IPS-18c (cell line): ENCODE measurements at regions not wholly inside any gene's neighbourhood (a gene's known extent, or its start where the extent isn't known, plus 50 kb on each side); places are given as distances from the start of the nearest gene placed in this dataset.
"Not testable (repeated sequence)": the region's sequence is repeated elsewhere in the genome, so short reads cannot be mapped to it uniquely, and the experiment has no call there.

Experiments
- H3K4me3 ChIP-seq: 2 replicates; pipeline ENCODE4 v1.7.0; 2013; ENCODE audit warnings: low read depth, mild to moderate bottlenecking, low read length, moderate library complexity; ENCODE audit not compliant: insufficient read depth
- H3K9me3 ChIP-seq: one replicate; pipeline ENCODE4 v1.6.1; 2013; ENCODE audit warnings: mild to moderate bottlenecking, low read length, moderate library complexity; ENCODE audit not compliant: control insufficient read depth, insufficient read depth

- not testable (repeated sequence) for H3K9me3 ChIP-seq, H3K4me3 ChIP-seq
Measured at GRCh38 chr7:29646116-29646515, 82.5 kb downstream of the PRR15 start.

GRCh38 chr7:29647020-29647654 lies 83.5 kb downstream of the PRR15 start:
- peaks cover 2% of the 10 kb centered on the region for H3K9me3 ChIP-seq
- H3K4me3 ChIP-seq, result no peak overlapping the region; the same call in 1 of the 2 replicates

DNA sequence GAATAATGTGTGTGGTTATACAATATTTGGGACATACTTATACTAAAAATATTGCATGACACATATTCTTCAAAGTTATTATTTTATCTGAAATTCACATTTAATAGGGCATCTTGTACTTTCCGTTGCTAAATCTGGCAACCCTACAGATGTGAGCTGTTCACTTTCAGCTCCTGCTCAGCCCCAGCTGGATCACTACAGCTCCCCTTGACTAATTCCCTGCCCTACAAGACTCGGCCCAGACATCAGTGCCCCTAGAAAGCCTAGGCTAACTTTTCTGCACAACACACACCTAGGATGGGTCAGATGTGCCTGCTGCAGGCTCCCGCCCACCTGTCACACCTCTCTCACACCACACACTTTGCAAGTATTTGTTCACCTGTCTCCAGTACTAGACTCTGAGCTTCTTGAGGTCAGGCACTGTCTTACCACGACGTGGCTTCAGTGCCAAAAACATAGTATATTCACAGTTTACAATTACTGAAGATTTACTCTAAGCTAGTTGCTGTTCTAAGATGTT lies 84.1 kb downstream of the PRR15 start:
- not testable (repeated sequence) for H3K9me3 ChIP-seq, H3K4me3 ChIP-seq

GRCh38 chr7:29649028-29649716 lies 85.5 kb downstream of the PRR15 start:
- peaks cover 2% of the 10 kb centered on the region for H3K9me3 ChIP-seq
- H3K4me3 ChIP-seq, result no peak overlapping the region

DNA sequence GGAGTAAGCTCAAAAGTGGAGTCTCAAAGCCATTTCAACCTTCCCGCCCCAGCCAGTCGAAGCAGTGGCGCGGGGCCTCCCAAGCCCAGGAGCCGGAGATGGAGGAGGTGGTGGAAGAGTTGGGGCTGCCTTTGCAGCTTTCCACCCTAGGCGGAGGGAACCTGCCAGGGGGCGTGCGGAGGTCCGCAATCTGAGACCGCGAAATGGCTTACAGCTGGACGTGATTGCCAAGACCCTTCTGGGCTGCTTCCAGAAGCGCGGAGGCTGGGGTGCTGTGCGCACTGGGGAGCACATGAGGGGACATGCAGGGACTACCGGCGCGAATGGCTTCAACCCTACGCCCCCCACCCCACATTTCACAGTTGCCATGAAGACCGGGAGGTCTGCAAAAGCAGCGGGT lies 86.2 kb downstream of the PRR15 start:
- H3K4me3 ChIP-seq, result no peak overlapping the region

GRCh38 chr7:29651477-29651876 lies 87.8 kb downstream of the PRR15 start:
- Histone ChIP-seq H3K4me3 (no peak overlapping the region), H3K9me3 (peaks cover 2% of the 10 kb centered on the region)

More for the DNA sequence above, 86.2 kb downstream of the PRR15 start:
- H3K9me3 ChIP-seq, result peaks cover 2% of the 10 kb centered on the region

DNA sequence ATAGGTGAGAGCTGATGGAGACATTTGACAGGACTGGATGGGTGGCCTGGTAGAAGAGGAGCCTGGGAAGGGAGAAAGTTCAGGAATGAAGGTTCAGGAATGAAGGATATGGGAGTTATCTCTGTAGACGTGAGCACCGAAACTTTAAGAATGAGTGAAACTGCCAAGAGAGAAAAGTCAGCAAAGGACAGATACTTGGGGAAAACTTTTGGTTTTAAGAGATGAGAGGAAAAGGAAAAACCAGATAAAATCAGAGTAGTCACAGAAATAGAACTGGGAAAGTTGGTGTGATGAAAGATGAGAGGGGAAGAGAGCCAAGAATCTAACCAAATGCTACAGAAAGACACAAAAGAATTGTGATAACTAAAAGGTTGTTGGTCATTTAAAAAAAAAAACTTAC lies 88.9 kb downstream of the PRR15 start:
- Histone ChIP-seq H3K9me3 (peaks cover 2% of the 10 kb centered on the region), H3K4me3 (no peak overlapping the region)

DNA sequence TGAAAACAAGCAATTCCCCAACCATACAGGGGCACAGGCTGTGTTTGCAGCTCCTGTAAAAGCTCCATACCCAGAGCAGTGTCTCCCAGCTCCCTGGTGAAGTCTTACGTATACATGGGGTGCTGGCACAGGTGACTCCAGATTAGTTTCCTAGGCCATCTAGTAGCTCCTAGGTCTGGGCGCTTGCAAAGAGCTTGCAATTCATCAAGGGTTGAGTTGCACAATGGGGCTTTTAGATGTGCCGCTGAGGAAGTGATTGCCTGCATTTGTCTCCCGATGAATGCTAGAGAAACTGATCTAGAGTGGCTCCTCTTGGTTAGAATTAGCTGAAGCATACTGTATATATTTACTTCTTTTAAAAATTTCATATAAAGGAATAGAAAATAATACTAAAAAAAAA lies 90.7 kb downstream of the PRR15 start:
- H3K9me3 ChIP-seq, H3K4me3 ChIP-seq: not testable (repeated sequence)

- H3K4me3 ChIP-seq, result no peak overlapping the region
Measured at GRCh38 chr7:29657288-29657687, 93.7 kb downstream of the PRR15 start.

DNA sequence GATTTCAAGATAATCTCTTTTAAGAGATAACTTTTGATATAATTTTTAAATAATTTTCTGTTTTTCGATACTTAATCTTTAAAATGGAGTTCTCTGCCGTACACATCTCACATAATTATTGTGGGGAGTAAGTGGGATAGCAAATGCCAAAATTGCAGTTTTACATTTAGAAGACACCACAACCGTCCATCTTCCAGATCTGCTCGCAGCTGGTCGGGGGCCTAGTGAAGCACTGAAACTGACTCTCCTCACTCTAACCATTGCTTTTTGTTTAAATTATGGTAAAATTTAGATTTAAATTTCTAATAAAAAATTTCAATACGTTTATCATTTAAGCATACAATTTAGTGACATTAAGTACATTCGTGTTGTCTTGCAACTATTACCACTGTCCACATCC lies 94.2 kb downstream of the PRR15 start:
- Histone ChIP-seq H3K9me3 (no peaks in the 10 kb centered on the region), H3K4me3 (no peak overlapping the region)

More at GRCh38 chr7:29657288-29657687, 93.7 kb downstream of the PRR15 start:
- H3K9me3 ChIP-seq, result no peaks in the 10 kb centered on the region

GRCh38 chr7:29659213-29659612 lies 95.6 kb downstream of the PRR15 start:
- H3K9me3 ChIP-seq, H3K4me3 ChIP-seq: not testable (repeated sequence)

DNA sequence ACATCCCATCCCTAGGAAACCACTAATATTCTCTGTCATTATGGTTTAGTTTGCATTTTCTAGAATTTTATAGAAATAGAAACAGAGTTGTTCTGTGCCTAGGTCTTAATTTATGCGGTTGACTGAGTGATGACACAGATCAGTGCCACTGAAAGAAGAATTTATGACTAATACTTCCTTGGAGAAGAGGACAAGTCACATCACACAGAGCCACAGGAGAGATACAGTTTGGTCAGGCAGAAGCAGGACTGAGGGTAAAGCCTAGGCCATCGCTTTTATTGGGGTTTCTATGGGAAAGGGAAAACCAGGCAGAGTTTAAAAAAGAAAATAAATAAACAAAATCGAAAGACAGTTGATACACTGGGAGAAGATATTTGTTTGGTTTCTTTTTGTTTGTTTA lies 99.3 kb downstream of the PRR15 start:
- not testable (repeated sequence) for H3K9me3 ChIP-seq, H3K4me3 ChIP-seq

- not testable (repeated sequence) for H3K9me3 ChIP-seq, H3K4me3 ChIP-seq
Measured at GRCh38 chr7:29664999-29665398, 101.4 kb downstream of the PRR15 start.

DNA sequence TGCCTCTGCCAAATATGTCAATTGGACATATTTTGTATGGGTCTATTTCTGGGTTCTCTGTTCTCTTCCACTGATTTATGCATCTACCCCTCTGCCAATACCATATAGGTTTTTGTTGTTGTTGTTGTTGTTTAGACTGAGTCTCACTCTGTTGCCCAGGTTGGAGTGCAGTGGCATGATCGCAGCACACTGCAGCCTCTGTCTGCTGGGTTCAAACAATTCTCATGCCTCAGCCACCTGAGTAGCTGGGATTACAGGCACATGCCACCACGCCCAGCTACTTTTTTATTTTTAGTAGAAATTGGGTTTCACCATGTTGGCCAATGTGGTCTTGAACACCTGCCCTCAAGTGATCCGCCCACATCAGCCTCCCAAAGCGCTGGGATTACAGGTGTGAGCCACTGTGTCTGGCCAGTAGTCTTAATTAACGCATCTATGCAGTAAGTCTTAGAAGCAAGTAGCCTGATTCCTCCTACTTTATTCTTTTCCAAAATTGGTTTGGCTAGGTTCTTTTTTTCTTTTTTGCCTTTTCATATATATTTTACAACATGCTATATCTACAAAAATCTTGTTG lies 103.5 kb downstream of the PRR15 start:
- not testable (repeated sequence) for H3K9me3 ChIP-seq, H3K4me3 ChIP-seq

DNA sequence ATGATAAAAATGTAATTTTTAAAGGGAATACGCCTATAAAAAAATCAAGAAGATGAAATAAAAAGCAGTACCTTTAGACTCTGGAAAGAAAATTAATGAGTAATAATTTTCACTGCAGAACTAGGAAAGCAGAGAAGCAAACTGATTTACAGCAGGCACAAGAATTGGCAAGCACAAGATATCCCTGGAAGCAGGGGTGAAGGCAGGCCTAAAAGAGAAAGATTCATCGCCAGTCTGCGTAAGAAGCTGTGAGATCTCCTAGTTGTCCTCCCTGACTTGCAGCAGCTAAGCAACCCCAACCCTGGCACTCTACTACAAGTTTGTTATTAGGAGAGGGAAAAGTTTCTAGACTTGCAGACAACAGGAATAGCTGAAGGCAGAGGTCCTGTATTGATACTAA lies 107.7 kb downstream of the PRR15 start:
- not testable (repeated sequence) for H3K9me3 ChIP-seq, H3K4me3 ChIP-seq

DNA sequence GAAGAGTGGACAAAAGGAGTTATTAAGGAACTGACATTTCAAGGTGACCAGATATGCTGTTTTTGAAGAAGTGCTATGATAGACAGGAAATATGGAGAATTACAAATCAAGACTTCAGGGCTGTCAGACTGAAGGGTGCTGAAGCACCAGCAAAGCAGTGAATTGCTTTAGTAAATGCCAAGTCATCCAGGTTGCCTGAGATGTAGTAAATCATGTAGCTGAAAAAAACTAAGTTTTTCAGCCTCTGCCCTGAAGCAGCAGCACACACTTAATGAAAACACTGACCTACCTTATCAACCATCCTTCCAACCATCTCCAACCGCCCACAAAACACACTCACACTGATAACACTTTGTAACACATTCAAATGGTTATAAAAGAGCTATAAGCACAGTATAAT lies 110.0 kb downstream of the PRR15 start:
- H3K4me3 ChIP-seq, H3K9me3 ChIP-seq: not testable (repeated sequence)

DNA sequence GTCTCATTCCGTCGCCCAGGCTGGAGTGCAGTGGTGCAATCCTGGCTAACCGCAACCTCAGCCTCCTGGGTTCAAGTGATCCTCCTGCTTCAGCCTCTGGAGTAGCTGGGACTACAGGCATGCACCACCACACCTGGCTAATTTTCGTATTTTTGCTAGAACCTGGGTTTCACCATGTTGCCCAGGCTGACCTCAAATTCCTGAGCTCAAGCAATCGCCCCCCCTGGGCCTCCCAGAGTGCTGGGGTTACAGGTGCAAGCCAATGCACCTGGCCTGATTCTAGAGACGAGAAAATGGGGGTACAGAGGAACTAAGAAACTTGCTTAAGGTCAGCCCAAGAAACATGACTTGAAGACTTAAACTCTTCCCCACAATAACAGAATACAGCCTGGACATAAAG lies 111.0 kb downstream of the PRR15 start:
- H3K9me3 ChIP-seq, H3K4me3 ChIP-seq: not testable (repeated sequence)

GRCh38 chr7:29677254-29677653 lies 113.6 kb downstream of the PRR15 start:
- not testable (repeated sequence) for H3K4me3 ChIP-seq

More at GRCh38 chr7:29677254-29677653, 113.6 kb downstream of the PRR15 start:
- not testable (repeated sequence) for H3K9me3 ChIP-seq
